MM.1S (cell line): ENCODE measurements at regions not wholly inside any gene's neighbourhood (a gene's known extent, or its start where the extent isn't known, plus 50 kb on each side); places are given as distances from the start of the nearest gene placed in this dataset.

Experiments used
- EZH2 ChIP-seq: fragments of 300-600 bp; sonication (generic); optimal IDR thresholded peaks from 2 replicates; pipeline ENCODE3; 2017; ENCODE audit warnings: low read depth, mild to moderate bottlenecking, antibody characterized with exemption, low read length, mixed read lengths
- EZH2phosphoT487 ChIP-seq: fragments of 300-600 bp; sonication (generic); IDR thresholded peaks from 2 replicates; pipeline ENCODE4 v1.6.1; 2018; ENCODE audit warnings: antibody characterized with exemption, low read length
- TF ChIP-seq, protein P1 (sequence below): fragments of 300-600 bp; sonication (generic); IDR thresholded peaks from 2 replicates; pipeline ENCODE4 v1.5.1; 2016; ENCODE audit warnings: antibody characterized with exemption, low read length, mixed read lengths

DNA sequence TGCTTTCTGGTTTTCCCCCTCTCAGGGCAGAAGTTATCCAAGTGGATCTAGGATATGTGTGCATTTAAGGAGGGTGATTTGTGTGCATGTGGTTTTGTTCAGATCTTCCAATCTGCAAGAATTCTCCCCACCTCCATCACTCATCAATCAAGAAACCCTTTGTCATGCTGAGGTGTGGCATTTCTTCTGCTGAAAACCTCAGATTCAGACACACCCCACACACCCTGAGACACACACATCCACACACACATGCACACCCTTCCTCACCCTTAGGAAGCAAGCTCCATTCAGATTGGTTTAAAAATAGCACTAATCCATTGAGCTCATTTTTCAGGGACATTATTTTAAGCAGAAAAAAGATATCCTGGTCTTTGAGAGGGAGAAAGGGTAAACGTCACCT, 106.1 kb upstream of the HSD17B12 start:
- TF ChIP-seq, protein P1, sequence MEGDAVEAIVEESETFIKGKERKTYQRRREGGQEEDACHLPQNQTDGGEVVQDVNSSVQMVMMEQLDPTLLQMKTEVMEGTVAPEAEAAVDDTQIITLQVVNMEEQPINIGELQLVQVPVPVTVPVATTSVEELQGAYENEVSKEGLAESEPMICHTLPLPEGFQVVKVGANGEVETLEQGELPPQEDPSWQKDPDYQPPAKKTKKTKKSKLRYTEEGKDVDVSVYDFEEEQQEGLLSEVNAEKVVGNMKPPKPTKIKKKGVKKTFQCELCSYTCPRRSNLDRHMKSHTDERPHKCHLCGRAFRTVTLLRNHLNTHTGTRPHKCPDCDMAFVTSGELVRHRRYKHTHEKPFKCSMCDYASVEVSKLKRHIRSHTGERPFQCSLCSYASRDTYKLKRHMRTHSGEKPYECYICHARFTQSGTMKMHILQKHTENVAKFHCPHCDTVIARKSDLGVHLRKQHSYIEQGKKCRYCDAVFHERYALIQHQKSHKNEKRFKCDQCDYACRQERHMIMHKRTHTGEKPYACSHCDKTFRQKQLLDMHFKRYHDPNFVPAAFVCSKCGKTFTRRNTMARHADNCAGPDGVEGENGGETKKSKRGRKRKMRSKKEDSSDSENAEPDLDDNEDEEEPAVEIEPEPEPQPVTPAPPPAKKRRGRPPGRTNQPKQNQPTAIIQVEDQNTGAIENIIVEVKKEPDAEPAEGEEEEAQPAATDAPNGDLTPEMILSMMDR: no peak
- TF ChIP-seq EZH2 (no peak), EZH2phosphoT487 (no peak)
